GM19395 (cell line): ENCODE measurements at regions not wholly inside any gene's neighbourhood (a gene's known extent, or its start where the extent isn't known, plus 50 kb on each side); places are given as distances from the start of the nearest gene placed in this dataset.
"Not testable (repeated sequence)": the region's sequence is repeated elsewhere in the genome, so short reads cannot be mapped to it uniquely, and the experiment has no call there.

Source experiments
- ATAC-seq: cut with Tn5 transposase; IDR thresholded peaks from one replicate; pipeline ENCODE4 v1.9.1; 2021; ENCODE audit warnings: mild to moderate bottlenecking, moderate library complexity; ENCODE audit not compliant: unreplicated experiment

DNA sequence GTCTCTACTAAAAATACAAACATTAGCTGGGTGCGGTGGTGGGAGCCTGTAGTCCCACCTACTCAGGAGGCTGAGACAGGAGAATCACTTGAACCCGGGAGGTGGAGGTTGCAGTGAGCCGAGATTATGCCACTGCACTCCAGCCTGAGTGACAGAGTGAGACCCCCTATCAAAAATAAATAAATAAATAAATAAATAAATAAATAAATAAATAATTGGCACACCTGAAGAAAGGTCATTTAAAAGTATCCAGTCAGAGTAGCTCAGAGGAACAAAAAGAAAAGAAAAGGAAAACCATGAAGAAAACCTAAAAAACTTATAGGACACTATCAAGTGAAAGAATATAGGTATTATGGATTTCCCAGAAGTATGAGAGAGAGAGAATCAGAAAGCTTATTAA lies 330.1 kb upstream of the AR start:
- ATAC-seq, result not testable (repeated sequence)

DNA sequence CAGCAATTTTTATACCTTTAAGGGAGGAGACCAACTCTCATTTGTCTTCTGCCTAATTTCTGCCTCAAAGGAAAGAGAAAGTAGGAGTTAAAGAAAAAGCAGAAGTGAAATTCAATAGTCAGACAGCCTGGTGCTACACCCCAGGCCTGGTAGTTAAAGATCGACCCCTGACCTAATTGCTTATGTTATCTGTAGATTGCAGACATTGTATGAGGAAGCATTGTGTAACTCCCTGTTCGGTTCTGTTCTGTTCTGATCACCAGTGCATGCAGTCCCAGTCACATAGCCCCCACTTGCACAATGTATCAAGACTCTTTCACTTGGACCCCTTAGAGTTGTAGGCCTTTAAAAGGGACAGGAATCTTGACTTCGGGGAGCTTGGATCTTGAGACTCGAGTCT lies 335.9 kb upstream of the AR start:
- ATAC-seq, result peak; percentile 65

DNA sequence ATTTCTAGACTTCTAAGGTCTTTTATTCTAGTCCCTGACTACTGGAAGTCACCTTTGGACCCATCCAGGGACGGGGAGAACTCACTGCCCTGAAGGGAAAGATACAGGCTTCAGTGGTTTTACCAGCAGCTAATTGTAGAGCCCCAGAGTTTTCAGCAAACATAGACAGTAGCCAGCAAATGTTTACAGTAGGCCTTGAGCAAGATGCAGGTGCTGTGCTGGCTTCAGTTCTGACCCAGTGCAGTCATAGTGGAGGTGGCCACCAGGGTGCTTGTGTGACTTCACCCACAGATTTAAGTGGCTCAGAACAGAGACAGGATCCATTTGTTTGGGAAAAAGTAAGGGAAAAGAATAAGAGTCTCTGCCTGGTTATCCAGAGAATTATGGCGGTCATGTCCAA lies 384.4 kb upstream of the AR start:
- no peak for ATAC-seq

DNA sequence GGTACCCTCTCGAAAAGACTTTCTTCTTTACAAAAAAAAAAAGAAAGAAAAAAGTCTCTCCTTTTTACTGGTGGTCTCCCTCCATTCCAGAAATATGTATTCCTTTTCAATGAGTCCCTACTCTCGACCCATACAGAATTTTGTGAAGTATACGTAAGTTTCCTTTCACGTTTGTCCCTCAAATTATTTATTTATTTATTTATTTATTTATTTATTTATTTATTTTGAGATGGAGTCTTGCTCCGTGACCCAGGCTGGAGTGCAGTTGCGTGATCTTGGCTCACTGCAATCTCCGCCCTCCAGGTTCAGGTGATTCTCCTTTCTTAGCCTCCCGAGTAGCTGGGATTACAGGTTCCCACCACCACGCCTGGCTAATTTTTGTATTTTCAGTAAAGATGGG lies 429.2 kb upstream of the AR start:
- ATAC-seq, result no peak

DNA sequence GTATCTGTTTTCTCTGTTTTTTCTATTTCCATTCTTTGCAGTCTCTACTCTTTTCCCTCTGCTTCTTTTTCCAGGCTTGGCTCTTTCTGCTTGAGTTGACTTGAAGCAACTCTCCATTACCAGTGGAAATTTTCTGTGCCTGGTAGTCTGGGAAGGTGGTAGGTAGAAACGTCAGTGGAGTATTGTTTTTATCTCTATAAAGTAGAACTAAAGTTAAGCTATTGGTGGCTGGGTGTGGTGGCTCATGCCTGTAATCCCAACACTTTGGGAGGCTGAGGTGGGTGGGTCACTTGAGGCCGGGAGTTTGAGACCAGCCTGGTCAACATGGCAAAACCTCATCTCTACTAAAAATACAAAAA lies 438.1 kb upstream of the AR start:
- no peak for ATAC-seq

DNA sequence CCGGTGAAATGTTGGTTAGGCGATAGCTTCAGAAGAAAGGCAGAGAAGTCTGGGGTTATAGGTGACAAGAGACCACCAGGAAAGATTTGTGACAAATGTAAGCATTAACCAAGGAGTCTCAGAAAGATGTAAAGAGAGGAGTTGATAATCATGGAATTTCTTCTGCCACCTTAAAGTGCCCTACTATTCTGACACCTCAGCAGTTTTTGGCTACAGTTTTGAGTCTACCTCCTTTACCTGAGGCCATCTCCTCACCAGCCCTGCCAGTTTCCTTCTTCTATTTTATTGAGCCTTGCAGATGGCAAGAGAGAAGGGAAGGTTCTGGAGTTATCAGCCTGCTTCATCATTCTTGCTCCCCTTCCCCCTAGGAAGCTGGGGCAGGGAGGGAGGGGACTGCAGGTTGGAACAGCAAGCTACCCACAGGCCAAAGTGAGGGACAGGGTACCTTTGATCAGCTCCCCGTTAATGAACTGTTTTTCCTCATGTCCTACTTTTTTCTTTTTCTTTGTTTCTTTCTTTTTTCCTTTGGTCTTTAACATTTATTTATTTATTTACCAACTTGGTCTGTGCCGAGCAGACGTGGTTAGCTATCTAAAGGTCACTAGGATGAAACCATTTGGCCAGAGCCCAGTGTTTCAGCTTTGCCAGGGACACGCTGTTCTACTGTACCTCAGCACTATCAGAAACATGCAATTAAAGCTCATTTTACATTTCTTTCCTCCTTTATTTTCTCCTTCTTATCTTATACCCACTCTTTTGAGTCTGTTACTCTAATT lies 438.7 kb upstream of the AR start:
- no peak for ATAC-seq

DNA sequence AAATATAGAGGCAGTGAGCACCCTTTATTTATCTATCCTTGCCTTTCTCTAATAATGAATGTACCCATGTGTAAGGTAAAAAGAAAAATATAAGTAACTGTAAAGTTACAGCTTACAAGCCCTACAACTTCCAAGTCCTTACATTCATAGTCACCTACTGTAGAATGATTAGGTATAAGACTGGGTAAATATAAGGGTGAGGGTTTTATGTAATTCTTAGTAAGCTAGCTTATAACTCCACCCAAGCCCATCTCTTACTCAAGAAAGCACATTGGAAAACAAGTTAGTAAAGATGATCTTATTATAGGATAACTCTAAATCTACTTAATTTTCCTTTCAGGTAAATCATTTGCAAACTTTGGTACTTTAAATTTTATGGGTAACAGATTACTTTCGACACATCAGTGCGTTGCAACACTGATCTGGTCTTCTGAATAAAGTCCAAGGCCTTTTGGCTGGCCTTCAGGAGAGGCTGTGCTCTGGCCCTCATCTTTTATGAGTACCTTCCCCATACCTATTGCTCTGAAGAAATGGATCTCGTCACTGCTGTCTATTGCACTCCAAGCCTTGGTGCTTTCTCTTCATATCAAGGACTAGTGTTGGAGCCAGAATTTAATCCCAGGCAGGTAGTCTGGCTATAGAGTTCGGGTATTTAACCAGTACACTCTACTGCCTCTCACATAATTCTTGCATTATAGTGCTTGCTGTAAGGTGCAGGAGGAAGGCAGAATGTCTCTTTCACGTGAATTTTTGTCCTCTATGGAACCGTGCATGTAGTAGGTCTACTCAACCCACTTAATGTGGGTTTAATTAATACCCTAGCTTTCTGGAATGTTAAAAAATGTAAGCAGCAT lies 443.6 kb upstream of the AR start:
- ATAC-seq, result no peak

DNA sequence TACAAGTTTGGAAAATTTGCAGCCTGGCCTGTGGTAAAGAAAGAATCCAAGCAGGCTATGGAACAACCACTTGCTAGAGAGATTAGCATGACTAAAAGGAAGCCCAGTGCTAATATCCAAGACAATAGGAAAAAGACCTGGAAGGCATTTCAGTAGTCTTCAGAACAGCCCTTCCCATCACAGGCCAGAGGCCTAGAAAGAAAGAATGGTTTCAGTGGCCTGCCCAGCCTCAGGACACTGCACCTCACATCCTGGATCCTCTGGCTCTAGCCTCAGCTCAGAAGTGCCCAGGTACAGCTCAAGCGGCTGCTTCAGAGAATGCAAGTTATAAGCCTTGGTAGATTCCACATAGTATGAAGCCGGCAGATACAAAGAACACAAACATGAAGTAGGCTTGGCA lies 449.8 kb upstream of the AR start:
- no peak for ATAC-seq

DNA sequence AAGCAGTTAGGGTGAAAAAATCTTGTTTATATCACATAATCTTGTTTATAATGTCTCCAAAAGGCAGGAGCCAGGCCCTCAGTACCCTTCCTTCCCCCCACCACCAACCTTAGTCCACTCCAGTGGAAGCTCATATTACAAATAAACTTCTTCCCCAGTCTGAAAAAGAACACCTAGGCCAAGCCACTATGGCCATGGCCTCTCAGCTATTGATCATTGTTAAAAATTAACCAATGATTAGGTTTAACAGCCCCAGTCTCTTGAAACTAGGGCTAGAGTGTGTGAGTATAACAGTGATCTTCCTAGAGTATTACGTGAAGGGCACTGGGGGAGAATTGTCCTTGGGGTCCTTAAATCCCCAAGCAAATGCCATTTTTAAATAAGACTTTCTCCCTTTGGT lies 411.9 kb upstream of the EDA2R start:
- ATAC-seq, result no peak

DNA sequence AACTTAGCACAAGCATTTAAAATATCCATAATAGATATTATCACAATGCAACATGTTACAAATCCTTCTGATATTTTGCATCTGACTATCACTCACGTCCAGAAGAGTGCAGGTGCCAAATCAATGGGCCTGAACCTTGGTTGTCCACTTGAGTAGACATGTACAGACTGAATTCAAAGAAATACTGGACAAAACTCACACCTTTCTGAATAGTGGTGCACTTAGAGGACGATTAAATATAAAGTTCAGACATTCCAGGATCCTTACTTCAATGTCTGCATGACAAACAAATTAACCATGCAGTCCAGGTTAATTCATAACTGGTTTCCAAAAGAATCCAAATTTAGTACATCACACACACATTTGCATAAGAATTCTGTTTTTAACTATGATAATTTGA lies 406.0 kb upstream of the EDA2R start:
- no peak for ATAC-seq

DNA sequence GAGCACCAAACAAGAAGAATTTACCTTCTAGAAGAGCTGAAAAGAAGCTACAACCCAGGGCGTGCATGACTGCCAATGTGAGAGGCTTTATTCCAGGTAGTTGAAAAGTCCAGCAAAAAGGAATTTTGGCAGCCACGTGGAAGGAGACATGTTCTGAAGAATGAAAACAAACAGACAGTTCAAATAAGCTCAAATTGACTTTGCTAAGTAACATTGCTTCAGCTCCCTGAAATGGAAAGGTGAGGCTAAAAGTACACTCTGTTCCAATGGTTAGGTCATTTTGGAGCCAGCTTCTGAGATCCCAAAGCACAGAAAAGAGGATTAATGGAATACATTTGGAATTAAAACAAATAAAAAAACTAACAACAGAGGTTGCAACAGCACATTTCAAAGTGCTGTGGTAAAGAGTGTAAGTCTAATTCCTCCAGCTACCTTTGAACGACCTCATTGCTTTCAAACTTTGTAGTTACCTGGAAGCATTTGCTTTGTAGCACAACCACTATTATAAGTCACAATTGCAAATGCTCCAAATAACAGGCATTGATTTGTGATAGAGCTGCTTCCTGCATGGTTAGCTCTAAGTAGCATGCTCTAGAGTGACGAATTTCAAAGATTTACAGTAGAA lies 405.3 kb upstream of the EDA2R start:
- no peak for ATAC-seq

DNA sequence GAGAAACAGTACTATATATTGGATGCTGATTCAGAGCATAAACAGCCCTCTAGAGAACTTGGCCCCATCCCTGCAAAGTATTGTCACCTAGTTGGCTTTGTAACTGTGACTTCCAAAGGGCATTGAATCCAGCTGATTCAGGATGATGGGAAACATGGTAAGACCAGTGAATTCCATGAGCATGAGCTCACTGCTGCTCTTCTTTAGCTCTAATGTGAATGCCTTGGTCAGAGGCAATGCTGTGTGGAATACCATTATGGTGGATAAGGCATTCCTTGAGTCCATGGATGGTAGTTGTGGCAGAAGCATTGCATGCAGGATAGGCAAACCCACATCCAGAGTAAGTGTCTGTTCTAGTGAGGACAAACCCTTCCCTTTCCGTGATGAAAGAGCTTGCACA lies 365.6 kb upstream of the EDA2R start:
- ATAC-seq, result no peak

DNA sequence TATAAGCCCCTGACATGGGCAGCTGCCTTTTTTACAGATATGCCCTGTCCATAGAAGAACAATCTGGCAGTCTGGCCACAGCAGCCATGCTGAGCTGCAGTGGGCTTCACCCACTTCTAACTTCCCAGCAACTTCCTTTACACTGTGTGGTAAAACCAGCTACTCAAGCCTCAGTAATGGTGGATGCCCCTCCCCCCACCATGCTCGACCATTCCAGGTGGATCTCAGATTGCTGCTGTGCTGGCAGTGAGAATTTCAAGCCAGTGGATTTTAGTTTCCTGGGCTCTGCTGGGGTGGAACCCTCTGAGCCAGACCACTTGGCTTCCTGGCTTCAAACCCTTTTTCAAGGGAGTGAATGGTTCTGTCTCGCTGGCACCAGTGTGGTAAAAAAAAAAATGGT lies 355.9 kb upstream of the EDA2R start:
- ATAC-seq, result no peak

DNA sequence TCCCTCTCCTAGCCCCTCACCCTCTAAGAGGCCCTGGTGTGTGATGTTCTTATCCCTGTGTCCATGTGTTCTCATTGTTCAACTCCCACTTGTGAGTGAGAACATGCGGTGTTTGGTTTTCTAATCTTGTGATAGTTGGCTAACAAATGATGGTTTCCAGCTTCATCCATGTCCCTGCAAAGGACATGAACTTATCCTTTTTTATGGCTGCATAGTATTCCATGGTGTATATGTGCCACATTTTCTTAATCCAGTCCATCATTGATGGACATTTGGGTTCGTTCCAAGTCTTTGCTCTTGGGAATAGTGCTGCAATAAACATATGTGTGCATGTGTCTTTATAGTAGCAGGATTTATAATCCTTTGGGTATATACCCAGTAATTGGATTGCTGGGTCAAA lies 353.2 kb upstream of the EDA2R start:
- not testable (repeated sequence) for ATAC-seq

DNA sequence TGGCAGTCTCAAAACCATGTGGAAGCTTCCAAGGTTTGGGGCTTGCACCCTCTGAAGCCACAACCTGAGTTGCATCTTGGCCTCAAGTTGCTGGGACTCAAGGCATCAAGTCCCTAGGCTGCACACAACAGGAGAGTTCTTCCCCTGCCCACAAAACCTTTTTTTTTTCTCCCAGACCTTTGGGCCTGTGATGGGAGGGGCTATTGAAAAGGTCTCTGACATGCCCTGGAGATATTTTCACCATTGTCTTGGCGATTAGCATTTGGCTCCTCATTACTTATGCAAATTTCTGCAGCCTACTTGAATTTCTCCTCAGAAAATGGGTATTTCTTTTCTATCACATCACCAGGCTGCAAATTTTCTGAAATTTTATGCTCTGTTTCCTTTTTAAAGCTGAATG lies 349.5 kb upstream of the EDA2R start:
- no peak for ATAC-seq

DNA sequence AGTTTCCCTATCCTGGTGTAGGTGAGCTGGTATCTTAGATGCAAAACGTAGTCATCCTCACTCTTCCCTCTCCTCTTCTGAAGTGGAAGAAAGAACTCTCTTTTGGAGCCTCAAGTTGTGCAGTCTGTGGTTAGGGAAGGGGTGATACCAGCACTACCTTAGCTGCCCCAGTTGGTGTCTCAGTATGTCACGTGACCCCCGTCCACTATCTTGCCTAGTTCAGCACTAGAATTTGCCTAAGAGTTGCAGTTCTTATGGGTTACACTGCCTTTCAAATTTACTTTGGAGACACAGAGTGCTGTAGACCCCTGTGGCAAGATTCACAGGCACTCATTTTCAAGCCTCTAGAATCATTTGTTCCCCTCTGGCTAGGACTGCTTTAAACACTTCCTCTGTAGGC lies 322.8 kb upstream of the EDA2R start:
- ATAC-seq, result no peak

DNA sequence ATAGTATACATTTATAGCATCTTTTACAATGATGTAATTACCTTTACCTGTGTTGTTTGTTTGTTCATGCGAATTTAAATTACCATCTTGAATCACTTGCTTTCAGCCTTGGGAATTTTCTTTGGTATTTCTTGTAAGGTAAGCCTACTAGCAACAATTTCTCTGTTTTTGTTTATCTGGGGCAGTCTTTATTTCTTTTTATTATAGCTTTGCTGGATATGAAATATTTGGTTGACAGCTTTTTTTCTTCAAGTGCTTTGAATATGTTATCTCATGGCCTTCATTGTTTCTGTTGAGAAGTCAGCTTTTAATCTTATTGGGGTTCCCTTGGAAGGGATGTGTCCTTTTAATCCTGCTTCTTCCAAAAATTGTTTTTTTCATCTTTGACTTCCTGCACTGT lies 292.8 kb upstream of the EDA2R start:
- ATAC-seq, result no peak

DNA sequence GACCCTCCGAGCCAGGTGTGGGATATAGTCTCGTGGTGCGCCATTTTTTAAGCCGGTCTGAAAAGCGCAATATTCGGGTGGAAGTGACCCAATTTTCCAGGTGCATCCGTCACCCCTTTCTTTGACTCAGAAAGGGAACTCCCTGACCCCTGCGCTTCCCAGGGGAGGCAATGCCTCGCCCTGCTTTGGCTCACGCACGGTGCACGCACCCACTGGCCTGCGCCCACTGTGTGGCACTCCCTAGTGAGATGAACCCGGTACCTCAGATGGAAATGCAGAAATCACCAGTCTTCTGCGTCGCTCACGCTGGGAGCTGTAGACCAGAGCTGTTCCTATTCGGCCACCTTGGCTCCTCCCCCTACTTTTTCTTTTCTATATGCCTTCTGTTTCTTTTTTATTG lies 291.6 kb upstream of the EDA2R start:
- not testable (repeated sequence) for ATAC-seq

DNA sequence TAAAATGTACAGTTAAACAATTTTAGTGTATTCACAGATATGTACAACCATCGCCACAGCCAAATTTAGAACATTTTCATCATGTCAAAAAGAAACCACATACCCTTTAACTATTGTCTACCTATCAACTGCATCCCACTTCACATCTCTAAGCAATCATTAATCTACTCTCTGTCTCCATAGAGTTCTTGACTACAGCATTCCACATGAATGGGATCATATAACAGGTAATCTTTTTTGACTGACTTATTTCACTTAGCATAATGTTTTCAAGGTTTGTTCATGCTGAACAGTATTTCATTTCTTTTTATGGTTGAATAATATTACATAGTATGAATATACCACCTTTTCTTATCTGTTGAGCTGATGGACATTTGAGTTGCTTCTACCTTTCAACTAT lies 281.4 kb upstream of the EDA2R start:
- no peak for ATAC-seq

DNA sequence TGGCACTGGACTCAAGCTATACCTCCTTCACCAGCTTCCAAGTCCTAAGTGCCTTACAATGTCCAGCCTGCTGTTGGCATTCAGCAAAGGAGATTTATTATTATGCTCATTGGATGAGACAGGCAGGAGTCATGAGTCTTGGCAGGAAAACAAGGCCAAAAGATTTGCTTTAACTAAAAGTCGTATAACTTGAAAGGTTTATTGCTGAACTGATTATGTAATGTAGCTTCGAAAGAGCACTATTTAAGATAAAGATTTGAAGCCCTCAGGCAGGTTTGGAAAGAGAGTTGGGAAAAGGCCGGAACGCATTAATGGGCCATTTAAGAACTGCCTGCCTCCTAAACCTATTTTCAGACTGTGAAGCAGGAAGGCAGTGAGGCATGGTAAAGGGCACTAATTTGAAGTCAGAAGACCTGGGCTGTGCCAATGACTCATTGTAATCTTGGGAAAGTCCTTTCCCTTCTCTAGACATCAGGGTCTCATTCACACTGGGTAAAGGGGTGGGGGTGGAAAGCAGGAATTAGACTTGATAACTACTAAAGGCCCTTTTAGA lies 280.5 kb upstream of the EDA2R start:
- ATAC-seq, result no peak

DNA sequence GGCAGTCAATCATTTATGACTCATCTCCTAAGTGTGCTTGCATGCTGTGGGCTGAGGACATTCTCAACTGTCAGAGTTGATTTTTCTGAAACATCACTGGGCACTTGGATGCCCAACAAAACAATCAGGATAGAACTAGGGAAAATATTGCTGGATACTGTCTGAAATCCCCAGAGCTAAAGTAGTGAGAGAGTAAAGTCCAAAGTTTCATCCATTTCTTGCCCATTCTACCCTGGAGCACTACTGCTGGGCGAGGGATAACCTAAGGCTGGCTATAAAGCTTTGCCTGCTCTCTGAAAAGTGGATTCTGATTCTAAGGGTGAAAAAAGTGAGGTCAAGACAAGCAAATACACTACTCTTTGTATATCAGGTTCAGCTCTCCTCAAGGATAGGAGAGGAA lies 279.6 kb upstream of the EDA2R start:
- ATAC-seq, result no peak

DNA sequence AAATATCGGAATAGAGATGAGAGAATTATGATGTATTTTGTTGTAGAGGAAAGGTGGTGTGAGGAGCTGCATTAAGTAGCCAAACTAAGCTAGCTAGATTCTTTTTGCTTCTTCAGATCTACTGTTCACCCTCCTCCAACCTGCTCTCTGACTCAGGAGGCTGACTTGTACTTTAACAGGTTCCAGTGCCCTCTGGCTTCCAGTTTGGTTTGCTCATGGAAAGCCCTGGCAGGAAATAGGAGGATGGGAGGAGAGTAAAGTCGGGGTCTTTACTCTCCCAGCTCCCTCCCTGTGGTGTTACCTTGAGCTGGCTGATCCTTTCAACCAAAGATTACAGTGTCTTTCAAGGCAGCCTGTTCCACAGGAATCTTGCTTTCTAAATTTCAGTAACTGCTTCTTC lies 277.0 kb upstream of the EDA2R start:
- no peak for ATAC-seq
